Erythroblast (primary cell): ENCODE measurements at regions not wholly inside any gene's neighbourhood (a gene's known extent, or its start where the extent isn't known, plus 50 kb on each side); places are given as distances from the start of the nearest gene placed in this dataset.

Source experiments
- GATA1 ChIP-seq: IDR thresholded peaks from 2 replicates; pipeline ENCODE4 v1.6.1; 2011; ENCODE audit warnings: low read depth, mild to moderate bottlenecking, control low read depth, low read length, moderate library complexity
- POLR2A ChIP-seq: IDR thresholded peaks from 2 replicates; pipeline ENCODE4 v1.6.1; 2011; ENCODE audit warnings: mild to moderate bottlenecking, low read length

- TF ChIP-seq POLR2A, result no peak
- TF ChIP-seq GATA1, result no peak
Observed at GRCh38 chr2:65508225-65508624, 75.8 kb upstream of the SPRED2 start.
